HepG2 (cell line): ENCODE measurements at regions not wholly inside any gene's neighbourhood (a gene's known extent, or its start where the extent isn't known, plus 50 kb on each side); places are given as distances from the start of the nearest gene placed in this dataset.

Experiments used
- MTA1 ChIP-seq: sonication (generic); formaldehyde crosslinking; IDR thresholded peaks from 2 replicates; pipeline ENCODE4 v1.4.0; 2020; ENCODE audit warnings: missing genetic modification reagents, mild to moderate bottlenecking, borderline replicate concordance
- ZBTB3 ChIP-seq: sonication (generic); formaldehyde crosslinking; IDR thresholded peaks from 2 replicates; pipeline ENCODE4 v1.4.0; 2020; ENCODE audit warnings: low read depth, mild to moderate bottlenecking, moderate library complexity, missing genetic modification reagents, borderline replicate concordance
- TF ChIP-seq, protein P1 (sequence below): IDR thresholded peaks from 2 replicates; pipeline ENCODE4 v1.6.1; 2016; ENCODE audit warnings: missing genetic modification reagents, missing compliant biosample characterization

DNA sequence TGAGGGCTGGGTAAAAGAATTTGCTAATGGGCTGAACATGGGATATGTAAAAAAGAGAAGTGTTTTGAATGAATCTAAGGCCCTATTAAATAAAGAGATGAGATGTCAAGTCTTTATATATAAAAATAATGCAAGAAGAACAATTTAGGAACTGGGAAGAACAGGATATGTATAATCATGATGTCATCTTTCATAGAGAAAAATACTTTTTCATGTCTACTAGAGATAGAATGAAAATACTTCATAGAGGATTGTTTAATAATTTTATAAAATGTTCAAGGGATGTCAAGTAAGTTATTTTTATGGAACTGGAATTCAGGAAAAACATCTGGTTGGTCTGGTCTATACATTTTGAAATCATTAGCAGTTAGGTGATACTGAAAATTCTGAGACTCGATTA is 799.0 kb upstream of the CTNND2 start:
- no peak for TF ChIP-seq ZBTB3
- TF ChIP-seq, protein P1, sequence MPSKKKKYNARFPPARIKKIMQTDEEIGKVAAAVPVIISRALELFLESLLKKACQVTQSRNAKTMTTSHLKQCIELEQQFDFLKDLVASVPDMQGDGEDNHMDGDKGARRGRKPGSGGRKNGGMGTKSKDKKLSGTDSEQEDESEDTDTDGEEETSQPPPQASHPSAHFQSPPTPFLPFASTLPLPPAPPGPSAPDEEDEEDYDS = no peak
- TF ChIP-seq MTA1 (CRISPR knock-in tag) = no peak
